ENCODE measurements at regions not wholly inside any gene's neighbourhood (a gene's known extent, or its start where the extent isn't known, plus 50 kb on each side); places are given as distances from the start of the nearest gene placed in this dataset.

GRCh38 chr1:66450847-66451246 lies 83.1 kb upstream of the SGIP1 start:
- TF ChIP-seq EZH2 (IDR thresholded peaks at IDR 0.05; ENCODE audit: insufficient read depth, poor library complexity, severe bottlenecking), result no peak
- TF ChIP-seq EZH2phosphoT487 (IDR thresholded peaks at IDR 0.05; ENCODE audit: insufficient read depth, low read depth), result no peak

All from GM23248 (cell line).